Neural progenitor cell (in vitro differentiated cells): ENCODE measurements at regions not wholly inside any gene's neighbourhood (a gene's known extent, or its start where the extent isn't known, plus 50 kb on each side); places are given as distances from the start of the nearest gene placed in this dataset.

Experiments
- CTCF ChIP-seq: fragments of 200-600 bp; sonication (generic); IDR thresholded peaks from 2 replicates; pipeline ENCODE4 v1.5.1; 2017; ENCODE audit warnings: antibody characterized with exemption, mild to moderate bottlenecking
- EZH2phosphoT487 ChIP-seq: fragments of 200-600 bp; sonication (generic); IDR thresholded peaks from 2 replicates; pipeline ENCODE4 v1.6.1; 2017; ENCODE audit warnings: antibody characterized with exemption

DNA sequence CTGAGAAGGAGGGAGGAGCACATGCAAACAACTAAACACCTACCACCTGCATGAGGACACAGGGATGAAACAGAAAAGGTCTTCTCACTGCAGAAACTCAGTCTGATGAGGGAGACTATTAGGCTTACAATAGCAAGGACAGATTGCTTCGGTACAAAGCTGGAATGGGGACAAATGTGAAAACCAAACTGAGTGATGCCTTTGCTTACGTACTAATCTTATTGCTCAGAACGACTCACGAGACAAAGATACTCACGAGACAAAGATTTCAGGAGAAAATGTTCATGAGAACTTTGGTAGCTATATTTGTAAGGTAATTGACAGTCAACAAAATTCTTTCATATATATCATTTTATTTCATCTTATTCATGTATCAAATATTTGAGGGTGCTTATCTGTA is 71.9 kb upstream of the TAF1L start:
- no peak for TF ChIP-seq CTCF
- no peak for TF ChIP-seq EZH2phosphoT487
